Hepatocyte (in vitro differentiated cells): ENCODE measurements at regions not wholly inside any gene's neighbourhood (a gene's known extent, or its start where the extent isn't known, plus 50 kb on each side); places are given as distances from the start of the nearest gene placed in this dataset.

ENCODE experiments used
- DNase-seq: peaks from one replicate; pipeline ENCODE4 v3.0.0-alpha.2; 2016; ENCODE audit warnings: low spot score
- H2AFZ ChIP-seq: fragments of 200-600 bp; sonication (generic); 2 replicates; pipeline ENCODE4 v1.6.0; 2016; ENCODE audit warnings: antibody characterized with exemption, mild to moderate bottlenecking
- H3K27ac ChIP-seq: fragments of 200-600 bp; sonication (generic); 2 replicates; pipeline ENCODE4 v1.5.1; 2016; ENCODE audit warnings: mild to moderate bottlenecking
- H3K27me3 ChIP-seq: fragments of 200-600 bp; sonication (generic); 2 replicates; pipeline ENCODE4 v1.6.1; 2016
- H3K36me3 ChIP-seq: fragments of 200-600 bp; sonication (generic); replicated peaks from 2 replicates; pipeline ENCODE4 v1.5.1; 2016; ENCODE audit warnings: low read depth; ENCODE audit not compliant: insufficient read depth
- H3K4me1 ChIP-seq: fragments of 200-600 bp; sonication (generic); 2 replicates; pipeline ENCODE4 v1.5.1; 2016; ENCODE audit warnings: mild to moderate bottlenecking, moderate library complexity; ENCODE audit not compliant: insufficient read depth
- H3K4me2 ChIP-seq: fragments of 200-600 bp; sonication (generic); 2 replicates; pipeline ENCODE4 v1.6.0; 2016
- H3K4me3 ChIP-seq: fragments of 200-600 bp; sonication (generic); 2 replicates; pipeline ENCODE4 v1.5.1; 2016; ENCODE audit warnings: mild to moderate bottlenecking
- H3K79me2 ChIP-seq: fragments of 200-600 bp; sonication (generic); 2 replicates; pipeline ENCODE4 v1.6.0; 2017; ENCODE audit warnings: mild to moderate bottlenecking
- H3K9me2 ChIP-seq: fragments of 200-600 bp; sonication (generic); replicated peaks from 2 replicates; pipeline ENCODE4 v1.6.0; 2017; ENCODE audit warnings: mild to moderate bottlenecking; ENCODE audit not compliant: insufficient read depth
- H3K9me3 ChIP-seq: fragments of 200-600 bp; sonication (generic); 2 replicates; pipeline ENCODE4 v1.5.1; 2016; ENCODE audit warnings: low read depth, mild to moderate bottlenecking
- H4K20me1 ChIP-seq: fragments of 200-600 bp; sonication (generic); 2 replicates; pipeline ENCODE4 v1.6.0; 2016; ENCODE audit warnings: mild to moderate bottlenecking; ENCODE audit not compliant: insufficient read depth, poor library complexity, severe bottlenecking
- EZH2 ChIP-seq: fragments of 200-600 bp; sonication (generic); IDR thresholded peaks from 2 replicates; pipeline ENCODE4 v1.6.1; 2016; ENCODE audit warnings: antibody characterized with exemption, mild to moderate bottlenecking, borderline replicate concordance
- EZH2phosphoT487 ChIP-seq: fragments of 200-600 bp; sonication (generic); IDR thresholded peaks from one replicate; pipeline ENCODE4 v1.6.1; 2018; ENCODE audit warnings: antibody characterized with exemption, mild to moderate bottlenecking, low read depth, moderate library complexity; ENCODE audit not compliant: unreplicated experiment, severe bottlenecking
- WGBS: methylation state at CpG from one replicate; pipeline ENCODE4 v1.1.6; 2016; ENCODE audit warnings: low lambda C conversion rate; ENCODE audit errors: missing lambda C conversion rate; 5-methylcytosine and 5-hydroxymethylcytosine counted together
- TF ChIP-seq, protein P1 (sequence below): fragments of 200-600 bp; sonication (generic); IDR thresholded peaks from 2 replicates; pipeline ENCODE4 v1.5.1; 2016; ENCODE audit warnings: antibody characterized with exemption, mild to moderate bottlenecking; ENCODE audit not compliant: poor library complexity

GRCh38 chr20:19885939-19886660, 128.0 kb downstream of the RIN2 start:
- Histone ChIP-seq H3K27ac (peak overlapping the region; percentile 89), H4K20me1 (no peaks in the 10 kb centered on the region), H3K4me1 (peaks cover 66% of the 10 kb centered on the region), H3K9me2 (no peaks in the 10 kb centered on the region), H3K4me2 (peak overlapping the region; percentile 61), H3K27me3 (no peaks in the 10 kb centered on the region), H3K4me3 (no peak overlapping the region), H2AFZ (peak overlapping the region; percentile 4), H3K36me3 (no peaks in the 10 kb centered on the region), H3K79me2 (peaks cover 3% of the 10 kb centered on the region), H3K9me3 (no peaks in the 10 kb centered on the region)
- peak; percentile 28 for DNase-seq
- TF ChIP-seq EZH2phosphoT487, result no peak
- no peak for TF ChIP-seq EZH2
- TF ChIP-seq, protein P1, sequence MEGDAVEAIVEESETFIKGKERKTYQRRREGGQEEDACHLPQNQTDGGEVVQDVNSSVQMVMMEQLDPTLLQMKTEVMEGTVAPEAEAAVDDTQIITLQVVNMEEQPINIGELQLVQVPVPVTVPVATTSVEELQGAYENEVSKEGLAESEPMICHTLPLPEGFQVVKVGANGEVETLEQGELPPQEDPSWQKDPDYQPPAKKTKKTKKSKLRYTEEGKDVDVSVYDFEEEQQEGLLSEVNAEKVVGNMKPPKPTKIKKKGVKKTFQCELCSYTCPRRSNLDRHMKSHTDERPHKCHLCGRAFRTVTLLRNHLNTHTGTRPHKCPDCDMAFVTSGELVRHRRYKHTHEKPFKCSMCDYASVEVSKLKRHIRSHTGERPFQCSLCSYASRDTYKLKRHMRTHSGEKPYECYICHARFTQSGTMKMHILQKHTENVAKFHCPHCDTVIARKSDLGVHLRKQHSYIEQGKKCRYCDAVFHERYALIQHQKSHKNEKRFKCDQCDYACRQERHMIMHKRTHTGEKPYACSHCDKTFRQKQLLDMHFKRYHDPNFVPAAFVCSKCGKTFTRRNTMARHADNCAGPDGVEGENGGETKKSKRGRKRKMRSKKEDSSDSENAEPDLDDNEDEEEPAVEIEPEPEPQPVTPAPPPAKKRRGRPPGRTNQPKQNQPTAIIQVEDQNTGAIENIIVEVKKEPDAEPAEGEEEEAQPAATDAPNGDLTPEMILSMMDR, result no peak
- 39% methylated on average over 14 of the region's 16 CpGs for WGBS

DNA sequence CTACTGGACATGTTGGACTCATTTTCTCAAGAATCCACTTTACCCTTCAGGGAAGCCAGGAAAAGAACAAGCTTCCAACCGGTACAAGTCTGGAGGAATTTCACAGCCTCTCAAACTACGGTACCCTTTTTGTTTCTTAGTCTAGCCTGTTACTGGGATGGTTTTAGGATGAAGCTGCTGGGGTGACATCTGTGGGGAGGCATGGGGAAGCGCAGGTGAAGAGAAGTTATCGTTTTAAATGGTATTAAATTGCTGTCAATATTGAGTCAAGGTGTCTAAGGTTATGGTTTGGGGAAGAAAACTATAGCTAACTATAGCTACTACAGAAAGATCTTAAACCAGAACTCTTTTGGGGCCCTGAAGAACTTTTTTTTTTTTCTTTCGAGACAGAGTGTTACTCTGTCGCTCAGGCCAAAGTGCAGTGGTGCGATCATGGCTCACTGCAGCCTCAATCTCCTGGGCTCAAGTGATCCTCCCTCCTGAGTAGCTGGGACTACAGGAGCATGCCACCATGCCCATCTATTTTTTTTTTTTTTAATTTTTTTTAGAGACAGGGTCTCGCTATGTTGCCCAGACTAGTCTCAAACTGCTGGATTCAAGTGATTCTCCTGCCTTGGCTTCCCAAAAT, 128.7 kb downstream of the RIN2 start:
- WGBS, result 70% methylated on average over 8 of the region's 8 CpGs
- no peaks in the 10 kb centered on the region for H3K9me3 ChIP-seq
- TF ChIP-seq, protein P1, result peak; percentile 25
- TF ChIP-seq EZH2phosphoT487, result no peak
- no peak for TF ChIP-seq EZH2
- H3K79me2 ChIP-seq, result peaks cover 4% of the 10 kb centered on the region
- no peak overlapping the region for H3K4me3 ChIP-seq
- H3K9me2 ChIP-seq, result no peaks in the 10 kb centered on the region
- no peaks in the 10 kb centered on the region for H3K36me3 ChIP-seq
- H3K27me3 ChIP-seq, result no peaks in the 10 kb centered on the region
- H3K27ac ChIP-seq, result peak overlapping the region; percentile 89
- H2AFZ ChIP-seq, result no peak overlapping the region
- peak; percentile 35 for DNase-seq
- H3K4me2 ChIP-seq, result peak overlapping the region; percentile 61
- H3K4me1 ChIP-seq, result peaks cover 66% of the 10 kb centered on the region
- no peaks in the 10 kb centered on the region for H4K20me1 ChIP-seq

- H3K27ac ChIP-seq, result peak overlapping the region; percentile 89
- no peaks in the 10 kb centered on the region for H4K20me1 ChIP-seq
- no peaks in the 10 kb centered on the region for H3K9me2 ChIP-seq
- no peak for DNase-seq
- no peaks in the 10 kb centered on the region for H3K27me3 ChIP-seq
- TF ChIP-seq EZH2phosphoT487, result no peak
- TF ChIP-seq, protein P1, result no peak
- TF ChIP-seq EZH2, result no peak
- no peaks in the 10 kb centered on the region for H3K36me3 ChIP-seq
- 71% methylated on average over 7 of the region's 7 CpGs for WGBS
- peak overlapping the region; percentile 61 for H3K4me2 ChIP-seq
- no peak overlapping the region for H3K4me3 ChIP-seq
- no peaks in the 10 kb centered on the region for H3K9me3 ChIP-seq
- no peak overlapping the region for H2AFZ ChIP-seq
- peaks cover 66% of the 10 kb centered on the region for H3K4me1 ChIP-seq
- H3K79me2 ChIP-seq, result peaks cover 7% of the 10 kb centered on the region
Observed at GRCh38 chr20:19887556-19888268, 129.4 kb upstream of the NAA20 start.
